ENCODE measurements at regions not wholly inside any gene's neighbourhood (a gene's known extent, or its start where the extent isn't known, plus 50 kb on each side); places are given as distances from the start of the nearest gene placed in this dataset.

DNA sequence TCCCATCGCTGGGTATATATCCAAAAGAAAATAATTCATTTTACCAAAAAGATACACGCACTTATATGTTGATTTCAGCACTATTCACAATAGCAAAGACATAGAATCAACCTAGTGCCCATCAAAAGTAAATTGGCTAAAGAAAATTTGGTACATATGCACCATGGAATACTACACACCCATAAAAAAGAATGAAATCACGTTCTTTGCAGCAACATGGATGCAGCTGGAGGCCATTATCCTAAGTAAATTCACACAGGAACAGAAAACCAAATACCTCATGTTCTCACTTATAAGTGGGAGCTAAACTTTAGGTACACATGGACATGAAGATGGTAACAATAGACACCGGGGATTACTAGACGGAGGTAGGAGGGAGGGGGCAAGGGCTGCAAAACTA is 50.0 kb upstream of the ZNF644 start:
- Histone ChIP-seq H3K9me3 (no peaks in the 10 kb centered on the region), H3K27ac (no peak overlapping the region), H3K36me3 (no peaks in the 10 kb centered on the region), H3K27me3 (no peaks in the 10 kb centered on the region), H3K4me1 (no peaks in the 10 kb centered on the region), H3K4me3 (no peak overlapping the region)
- 97 to 98% methylated on average over 5 of the region's 5 CpGs for WGBS, 2 donors
- TF ChIP-seq POLR2A (IDR thresholded peaks at IDR 0.05) = no peak
- no peak for TF ChIP-seq POLR2AphosphoS5 (IDR thresholded peaks at IDR 0.05)
- TF ChIP-seq EP300 (IDR thresholded peaks at IDR 0.05) = no peak
- TF ChIP-seq, protein P1, sequence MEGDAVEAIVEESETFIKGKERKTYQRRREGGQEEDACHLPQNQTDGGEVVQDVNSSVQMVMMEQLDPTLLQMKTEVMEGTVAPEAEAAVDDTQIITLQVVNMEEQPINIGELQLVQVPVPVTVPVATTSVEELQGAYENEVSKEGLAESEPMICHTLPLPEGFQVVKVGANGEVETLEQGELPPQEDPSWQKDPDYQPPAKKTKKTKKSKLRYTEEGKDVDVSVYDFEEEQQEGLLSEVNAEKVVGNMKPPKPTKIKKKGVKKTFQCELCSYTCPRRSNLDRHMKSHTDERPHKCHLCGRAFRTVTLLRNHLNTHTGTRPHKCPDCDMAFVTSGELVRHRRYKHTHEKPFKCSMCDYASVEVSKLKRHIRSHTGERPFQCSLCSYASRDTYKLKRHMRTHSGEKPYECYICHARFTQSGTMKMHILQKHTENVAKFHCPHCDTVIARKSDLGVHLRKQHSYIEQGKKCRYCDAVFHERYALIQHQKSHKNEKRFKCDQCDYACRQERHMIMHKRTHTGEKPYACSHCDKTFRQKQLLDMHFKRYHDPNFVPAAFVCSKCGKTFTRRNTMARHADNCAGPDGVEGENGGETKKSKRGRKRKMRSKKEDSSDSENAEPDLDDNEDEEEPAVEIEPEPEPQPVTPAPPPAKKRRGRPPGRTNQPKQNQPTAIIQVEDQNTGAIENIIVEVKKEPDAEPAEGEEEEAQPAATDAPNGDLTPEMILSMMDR (IDR thresholded peaks at IDR 0.05) = no peak
- DNase-seq = no peak
- ATAC-seq (ENCODE audit: low FRiP score in 2 of 2) = no peak
